ENCODE measurements at regions not wholly inside any gene's neighbourhood (a gene's known extent, or its start where the extent isn't known, plus 50 kb on each side); places are given as distances from the start of the nearest gene placed in this dataset.

- H3K79me2 ChIP-seq = no peaks in the 10 kb centered on the region
- TF ChIP-seq CTCF (IDR thresholded peaks at IDR 0.05) = no peak
Measured at GRCh38 chr10:29237786-29238185, 51.1 kb upstream of the LYZL1 start.

GRCh38 chr10:29238523-29239135, 50.2 kb upstream of the LYZL1 start:
- Histone ChIP-seq H2AFZ (no peak overlapping the region), H3K27me3 (ENCODE audit: control insufficient read depth, insufficient read depth, low read length) (no peaks in the 10 kb centered on the region), H3K4me3 (ENCODE audit: low read depth, low read length) (no peak overlapping the region), H3K9me3 (ENCODE audit: control insufficient read depth, low read length) (no peaks in the 10 kb centered on the region), H3K36me3 (ENCODE audit: control insufficient read depth, insufficient read depth, low read length) (no peaks in the 10 kb centered on the region), H3K4me2 (ENCODE audit: low read length) (no peak overlapping the region), H3K79me2 (no peaks in the 10 kb centered on the region), H3K27ac (no peak overlapping the region), H3K4me1 (peaks cover 19% of the 10 kb centered on the region), H3K9ac (no peak overlapping the region)
- no peak for TF ChIP-seq CTCF (IDR thresholded peaks at IDR 0.05)

More at GRCh38 chr10:29237786-29238185, 51.1 kb upstream of the LYZL1 start:
- Histone ChIP-seq H3K27ac (peak overlapping the region; percentile 3), H3K4me2 (ENCODE audit: low read length) (peak overlapping the region; percentile 63), H3K9ac (no peak overlapping the region), H3K4me3 (ENCODE audit: low read depth, low read length) (no peak overlapping the region), H3K9me3 (ENCODE audit: control insufficient read depth, low read length) (no peaks in the 10 kb centered on the region), H2AFZ (peak overlapping the region; percentile 47), H3K4me1 (peaks cover 11% of the 10 kb centered on the region), H3K27me3 (ENCODE audit: control insufficient read depth, insufficient read depth, low read length) (no peaks in the 10 kb centered on the region), H3K36me3 (ENCODE audit: control insufficient read depth, insufficient read depth, low read length) (no peaks in the 10 kb centered on the region)
